ENCODE measurements at regions not wholly inside any gene's neighbourhood (a gene's known extent, or its start where the extent isn't known, plus 50 kb on each side); places are given as distances from the start of the nearest gene placed in this dataset.

DNA sequence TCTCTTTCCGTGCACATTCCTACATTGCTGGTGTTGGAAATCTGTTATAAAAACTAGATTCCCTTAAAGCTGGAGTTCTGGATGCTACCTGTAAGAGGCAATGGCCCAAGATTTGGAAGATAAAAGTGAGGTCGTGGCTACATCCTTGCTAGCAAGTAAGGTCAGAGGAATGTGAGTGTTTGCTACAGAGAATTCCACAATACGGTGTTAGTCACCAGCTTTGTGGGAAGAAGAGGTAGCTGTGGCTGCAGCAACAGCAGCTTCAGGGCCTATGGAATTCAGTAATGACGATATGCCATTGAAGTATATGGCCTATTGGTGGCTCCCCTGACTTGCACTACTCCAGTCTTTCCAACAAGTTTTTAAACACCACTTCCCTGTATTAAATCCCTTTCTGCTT lies 227.7 kb upstream of the TMEM260 start:
- H3K4me3 ChIP-seq (ENCODE audit: insufficient read depth, low read length, poor library complexity, severe bottlenecking), result no peak overlapping the region
- no peak overlapping the region for H2AFZ ChIP-seq (ENCODE audit: low read depth, low read length, severe bottlenecking)
- no peak overlapping the region for H3K27ac ChIP-seq (ENCODE audit: low read depth, low read length)
- no peak overlapping the region for H3K9ac ChIP-seq (ENCODE audit: low read length)
- H3F3A ChIP-seq (ENCODE audit: insufficient read depth), result no peaks in the 10 kb centered on the region
- H3K9me2 ChIP-seq (replicated peaks; ENCODE audit: insufficient read depth, low read length), result no peaks in the 10 kb centered on the region
- H3K4me2 ChIP-seq (ENCODE audit: low read depth, low read length, poor library complexity, severe bottlenecking), result no peak overlapping the region
- no peaks in the 10 kb centered on the region for H4K20me1 ChIP-seq (ENCODE audit: low read depth, low read length)
- H3K79me2 ChIP-seq (ENCODE audit: insufficient read depth, low read length), result no peaks in the 10 kb centered on the region
- H3K36me3 ChIP-seq (ENCODE audit: low read length), result no peaks in the 10 kb centered on the region
- TF ChIP-seq EZH2phosphoT487 (conservative IDR thresholded peaks at IDR 0.05; ENCODE audit: low read length), result no peak
- TF ChIP-seq, protein P1, sequence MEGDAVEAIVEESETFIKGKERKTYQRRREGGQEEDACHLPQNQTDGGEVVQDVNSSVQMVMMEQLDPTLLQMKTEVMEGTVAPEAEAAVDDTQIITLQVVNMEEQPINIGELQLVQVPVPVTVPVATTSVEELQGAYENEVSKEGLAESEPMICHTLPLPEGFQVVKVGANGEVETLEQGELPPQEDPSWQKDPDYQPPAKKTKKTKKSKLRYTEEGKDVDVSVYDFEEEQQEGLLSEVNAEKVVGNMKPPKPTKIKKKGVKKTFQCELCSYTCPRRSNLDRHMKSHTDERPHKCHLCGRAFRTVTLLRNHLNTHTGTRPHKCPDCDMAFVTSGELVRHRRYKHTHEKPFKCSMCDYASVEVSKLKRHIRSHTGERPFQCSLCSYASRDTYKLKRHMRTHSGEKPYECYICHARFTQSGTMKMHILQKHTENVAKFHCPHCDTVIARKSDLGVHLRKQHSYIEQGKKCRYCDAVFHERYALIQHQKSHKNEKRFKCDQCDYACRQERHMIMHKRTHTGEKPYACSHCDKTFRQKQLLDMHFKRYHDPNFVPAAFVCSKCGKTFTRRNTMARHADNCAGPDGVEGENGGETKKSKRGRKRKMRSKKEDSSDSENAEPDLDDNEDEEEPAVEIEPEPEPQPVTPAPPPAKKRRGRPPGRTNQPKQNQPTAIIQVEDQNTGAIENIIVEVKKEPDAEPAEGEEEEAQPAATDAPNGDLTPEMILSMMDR (IDR thresholded peaks at IDR 0.05; ENCODE audit: insufficient read depth, low read length, poor library complexity, severe bottlenecking), result no peak
- H3K9me3 ChIP-seq (ENCODE audit: insufficient read depth, low read length), result no peaks in the 10 kb centered on the region
- no peaks in the 10 kb centered on the region for H3K27me3 ChIP-seq (ENCODE audit: low read length)

DNA sequence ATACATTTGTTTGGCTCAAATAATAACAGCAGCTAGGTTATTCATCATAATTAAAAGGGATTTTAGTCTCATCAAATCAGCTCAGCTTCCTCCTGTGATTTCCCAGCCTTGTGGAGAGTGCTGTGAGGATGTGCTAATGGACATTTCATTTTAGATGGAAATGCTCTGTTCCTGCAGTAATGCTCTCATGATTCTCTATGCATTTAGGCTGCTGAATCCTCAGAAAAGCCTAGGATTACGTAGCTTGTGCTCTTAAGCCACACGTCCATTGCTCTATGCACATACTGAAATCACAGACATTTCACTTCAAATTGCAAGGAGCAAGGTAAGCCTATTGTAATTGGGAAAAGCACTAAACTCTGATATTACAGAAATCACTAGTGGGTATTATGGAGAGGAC lies 226.6 kb upstream of the TMEM260 start:
- no peaks in the 10 kb centered on the region for H3K36me3 ChIP-seq (ENCODE audit: low read length)
- no peaks in the 10 kb centered on the region for H3F3A ChIP-seq (ENCODE audit: insufficient read depth)
- no peak overlapping the region for H2AFZ ChIP-seq (ENCODE audit: low read depth, low read length, severe bottlenecking)
- no peaks in the 10 kb centered on the region for H4K20me1 ChIP-seq (ENCODE audit: low read depth, low read length)
- H3K9ac ChIP-seq (ENCODE audit: low read length), result no peak overlapping the region
- no peaks in the 10 kb centered on the region for H3K9me3 ChIP-seq (ENCODE audit: insufficient read depth, low read length)
- H3K27ac ChIP-seq (ENCODE audit: low read depth, low read length), result no peak overlapping the region
- H3K4me3 ChIP-seq (ENCODE audit: insufficient read depth, low read length, poor library complexity, severe bottlenecking), result no peak overlapping the region
- no peak overlapping the region for H3K4me2 ChIP-seq (ENCODE audit: low read depth, low read length, poor library complexity, severe bottlenecking)
- H3K79me2 ChIP-seq (ENCODE audit: insufficient read depth, low read length), result no peaks in the 10 kb centered on the region
- H3K9me2 ChIP-seq (replicated peaks; ENCODE audit: insufficient read depth, low read length), result no peaks in the 10 kb centered on the region
- no peaks in the 10 kb centered on the region for H3K27me3 ChIP-seq (ENCODE audit: low read length)
- TF ChIP-seq, protein P1 (IDR thresholded peaks at IDR 0.05; ENCODE audit: insufficient read depth, low read length, poor library complexity, severe bottlenecking), result no peak
- TF ChIP-seq EZH2phosphoT487 (conservative IDR thresholded peaks at IDR 0.05; ENCODE audit: low read length), result no peak

DNA sequence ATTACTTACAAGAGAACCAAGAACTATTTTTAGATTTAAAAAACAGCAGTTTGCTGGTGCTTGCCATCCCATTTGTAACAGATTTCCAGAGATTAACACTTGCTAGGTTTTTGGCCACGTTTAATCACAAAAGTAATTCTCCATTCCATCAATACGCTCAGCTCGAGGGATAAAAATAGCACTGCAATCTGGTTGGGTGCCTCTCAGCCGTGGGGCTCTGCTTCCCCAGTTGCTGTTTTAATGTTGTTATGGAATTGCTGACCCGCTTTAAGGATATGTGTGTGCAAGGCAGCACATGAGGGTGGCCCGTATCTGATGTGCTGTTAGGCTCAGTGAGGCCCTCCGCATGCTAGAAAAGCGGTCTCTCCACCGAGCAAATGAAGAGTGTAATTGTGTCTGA lies 222.2 kb upstream of the TMEM260 start:
- no peak overlapping the region for H3K4me3 ChIP-seq (ENCODE audit: insufficient read depth, low read length, poor library complexity, severe bottlenecking)
- H2AFZ ChIP-seq (ENCODE audit: low read depth, low read length, severe bottlenecking), result no peak overlapping the region
- H3K9me2 ChIP-seq (replicated peaks; ENCODE audit: insufficient read depth, low read length), result no peaks in the 10 kb centered on the region
- H3K9me3 ChIP-seq (ENCODE audit: insufficient read depth, low read length), result no peaks in the 10 kb centered on the region
- TF ChIP-seq, protein P1 (IDR thresholded peaks at IDR 0.05; ENCODE audit: insufficient read depth, low read length, poor library complexity, severe bottlenecking), result no peak
- TF ChIP-seq EZH2phosphoT487 (conservative IDR thresholded peaks at IDR 0.05; ENCODE audit: low read length), result no peak
- no peak overlapping the region for H3K9ac ChIP-seq (ENCODE audit: low read length)
- H3K36me3 ChIP-seq (ENCODE audit: low read length), result no peaks in the 10 kb centered on the region
- H3F3A ChIP-seq (ENCODE audit: insufficient read depth), result no peaks in the 10 kb centered on the region
- no peaks in the 10 kb centered on the region for H3K79me2 ChIP-seq (ENCODE audit: insufficient read depth, low read length)
- H3K27me3 ChIP-seq (ENCODE audit: low read length), result no peaks in the 10 kb centered on the region
- H3K27ac ChIP-seq (ENCODE audit: low read depth, low read length), result no peak overlapping the region
- no peaks in the 10 kb centered on the region for H4K20me1 ChIP-seq (ENCODE audit: low read depth, low read length)
- H3K4me2 ChIP-seq (ENCODE audit: low read depth, low read length, poor library complexity, severe bottlenecking), result no peak overlapping the region
